ENCODE measurements at regions not wholly inside any gene's neighbourhood (a gene's known extent, or its start where the extent isn't known, plus 50 kb on each side); places are given as distances from the start of the nearest gene placed in this dataset.

DNA sequence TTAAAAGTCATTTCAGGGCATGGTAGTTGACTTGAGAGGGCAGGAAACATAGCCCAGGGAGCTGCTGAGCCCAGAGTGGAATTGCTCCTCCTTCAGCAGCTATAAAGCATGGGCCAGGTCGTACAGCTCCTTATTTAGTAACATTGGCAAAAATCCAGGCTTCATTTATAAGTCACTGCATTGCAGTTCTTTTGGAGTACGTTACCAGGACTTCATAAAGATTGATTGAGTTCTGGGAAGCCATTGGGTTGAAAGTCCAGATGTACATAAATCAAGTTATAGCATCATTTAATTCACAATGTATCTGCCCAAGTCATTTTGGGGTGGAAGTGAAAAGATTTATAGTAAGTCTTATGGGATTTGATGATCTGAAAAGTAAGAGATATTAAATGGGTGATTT is 53.0 kb upstream of the ANKEF1 start:
- DNase-seq (ENCODE audit: low spot score) (no peak), FAIRE-seq (no peak)

DNA sequence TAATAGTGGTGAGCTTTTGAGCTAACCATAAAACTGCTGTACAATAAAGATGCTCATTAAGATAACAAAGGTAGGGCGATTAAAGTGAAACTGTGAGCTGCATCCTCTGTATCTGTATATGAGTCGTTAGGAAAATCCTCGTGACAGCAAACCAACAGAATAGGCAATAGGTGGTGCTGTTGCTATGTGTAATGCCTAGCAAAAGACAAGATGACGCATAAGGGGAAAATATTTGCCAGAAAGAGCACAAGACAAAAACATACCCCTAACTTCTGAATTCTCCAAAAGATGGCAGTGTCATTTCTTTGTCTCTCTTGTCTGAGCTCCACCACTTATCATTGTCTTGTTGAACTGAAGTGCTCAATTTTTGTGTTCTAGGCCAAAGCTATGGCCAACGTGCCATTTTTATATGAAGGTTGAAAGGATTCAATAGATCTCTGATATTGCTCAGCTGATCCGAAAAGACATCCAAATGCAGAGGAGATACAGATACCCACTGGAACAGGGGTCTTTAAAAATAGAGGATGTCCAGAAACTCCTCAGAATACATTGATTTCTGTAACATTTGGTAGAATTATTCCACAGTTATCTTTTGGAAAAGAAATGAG is 56.3 kb upstream of the ANKEF1 start:
- DNase-seq (ENCODE audit: low spot score) = peak; percentile 68
- peak; percentile 77 for FAIRE-seq

DNA sequence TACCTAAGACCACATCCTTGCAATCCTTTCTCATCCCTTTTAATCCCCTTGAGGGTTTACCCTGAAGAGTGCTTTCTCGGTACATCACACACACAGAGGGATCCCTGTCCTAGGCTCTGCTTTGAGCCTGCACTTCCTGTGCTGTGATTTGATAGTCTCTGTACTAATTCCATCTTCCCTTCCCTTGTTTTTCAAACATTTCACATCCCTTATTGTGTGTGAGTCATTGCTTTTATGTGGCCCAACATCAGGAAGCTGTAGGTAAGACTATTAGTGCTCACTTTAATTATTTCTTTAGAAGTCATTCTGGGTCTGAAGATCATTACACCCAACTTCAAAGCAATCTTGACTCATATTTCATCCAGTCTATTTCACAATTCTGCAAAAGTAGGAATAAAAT is 57.2 kb upstream of the ANKEF1 start:
- FAIRE-seq (no peak), DNase-seq (ENCODE audit: low spot score) (no peak)

DNA sequence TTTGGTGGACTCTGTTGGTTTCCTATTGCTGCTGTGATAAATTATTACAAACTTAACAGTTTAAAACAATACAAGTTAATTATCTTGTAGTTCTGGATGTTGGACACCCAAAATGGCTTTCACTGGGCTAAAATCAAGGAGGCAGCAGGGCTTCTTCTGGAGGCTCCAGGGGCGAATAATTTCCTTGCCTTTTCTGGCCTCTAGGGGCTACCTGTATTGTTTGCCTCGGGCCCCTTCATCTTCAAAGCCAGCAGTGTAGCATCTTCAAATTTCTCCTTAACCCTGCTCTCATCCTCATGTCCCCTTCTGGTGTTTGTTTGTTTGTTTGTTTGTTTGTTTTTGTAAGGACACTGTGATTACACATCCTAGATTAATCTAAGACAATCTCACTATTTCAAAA is 60.5 kb upstream of the ANKEF1 start:
- FAIRE-seq (no peak), DNase-seq (ENCODE audit: low spot score) (no peak)

DNA sequence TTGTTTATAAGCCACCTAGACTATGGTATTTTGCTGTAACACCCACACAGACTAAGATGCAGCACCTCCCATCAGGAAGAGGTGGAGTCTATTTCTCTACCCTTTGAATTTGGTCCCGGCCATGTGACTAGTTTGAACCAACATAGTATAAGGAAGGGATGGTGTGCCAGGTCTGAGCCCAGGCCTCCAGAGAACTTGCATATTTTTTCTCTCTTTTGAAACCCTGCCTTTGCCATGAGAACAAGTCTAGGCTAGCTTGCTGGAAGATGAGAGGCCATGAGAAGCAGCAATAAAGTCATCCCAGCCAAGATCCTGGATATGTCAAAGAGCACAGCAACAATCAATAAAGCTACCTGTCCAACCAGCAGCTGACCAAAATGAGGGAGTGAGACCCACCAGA is 63.0 kb upstream of the ANKEF1 start:
- no peak for DNase-seq (ENCODE audit: low spot score)
- no peak for FAIRE-seq

DNA sequence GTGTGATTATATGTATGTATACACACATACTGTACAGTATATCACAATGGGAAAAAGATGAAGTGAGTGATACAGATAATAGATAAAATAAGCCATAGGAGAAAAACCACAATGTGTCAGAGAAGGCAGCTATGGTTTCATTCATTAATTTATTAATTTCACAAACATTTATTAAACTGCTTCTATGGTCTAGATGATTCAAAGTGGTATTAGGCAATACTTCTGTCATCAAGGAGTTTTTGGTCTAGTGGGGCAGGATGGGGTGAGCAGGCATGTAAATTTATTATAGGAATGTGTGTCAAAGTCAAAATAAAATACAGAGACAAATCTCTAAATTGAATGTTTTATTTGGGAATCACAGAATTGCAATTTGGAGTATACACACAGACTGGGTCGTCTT is 65.2 kb upstream of the ANKEF1 start:
- DNase-seq (ENCODE audit: low spot score) (no peak), FAIRE-seq (no peak)

DNA sequence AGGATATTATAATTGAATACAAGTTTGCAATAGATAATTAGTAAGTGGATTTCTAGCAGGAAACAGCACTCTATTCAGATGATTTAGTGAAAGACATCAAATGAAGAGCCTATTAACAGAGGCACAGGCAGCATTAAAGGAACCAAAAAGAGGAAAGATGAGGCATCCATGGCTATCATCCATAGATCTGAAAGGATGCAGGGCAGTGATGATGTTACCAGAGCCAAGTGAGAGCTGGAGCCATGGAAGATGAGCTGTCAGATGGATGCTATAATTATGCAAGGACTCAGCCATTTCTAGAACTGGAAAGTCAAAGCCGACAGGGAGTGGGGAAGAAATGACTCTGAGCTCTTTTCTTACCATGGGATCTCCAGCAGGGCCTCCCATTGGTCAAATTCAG is 66.8 kb upstream of the ANKEF1 start:
- DNase-seq (ENCODE audit: low spot score) (no peak), FAIRE-seq (no peak)

DNA sequence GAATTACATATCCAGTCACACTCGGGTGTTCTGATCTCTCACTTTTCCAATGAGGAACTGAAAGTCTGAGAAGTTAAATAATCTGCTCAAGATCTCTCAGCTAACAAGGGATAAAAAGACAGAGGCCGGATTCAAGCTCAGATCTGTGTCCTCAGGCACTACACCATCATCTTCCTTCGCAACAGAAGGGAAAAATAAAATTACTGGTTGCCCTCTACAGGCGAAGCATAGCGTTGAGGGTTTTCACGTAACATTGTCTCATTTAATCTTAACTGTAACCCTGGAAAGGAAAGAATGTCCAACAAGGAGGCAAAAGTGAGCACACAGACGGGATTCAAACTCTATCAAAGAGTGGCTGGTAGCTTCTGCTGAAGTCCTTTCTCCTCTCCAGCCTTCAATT is 67.8 kb upstream of the ANKEF1 start:
- FAIRE-seq (no peak), DNase-seq (ENCODE audit: low spot score) (no peak)

DNA sequence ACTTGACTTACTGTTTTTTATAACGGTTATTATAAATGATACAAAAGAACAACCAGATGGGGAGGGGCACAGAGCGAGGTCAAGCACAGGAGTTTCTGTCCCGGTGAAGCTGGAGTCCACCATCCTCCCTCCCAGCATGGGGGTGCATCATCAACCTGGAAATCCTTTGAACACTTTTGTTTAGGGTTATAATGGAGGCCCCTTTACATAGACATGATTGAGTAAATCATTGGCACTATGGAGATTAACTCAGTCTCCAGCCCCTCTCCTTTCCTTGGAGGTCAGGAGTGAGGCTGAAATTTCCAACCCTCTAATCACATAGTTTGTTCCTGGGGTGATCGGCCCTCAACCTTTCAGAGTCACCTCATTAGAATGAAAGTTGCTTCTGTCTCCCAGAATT is 71.8 kb upstream of the ANKEF1 start:
- FAIRE-seq (no peak), DNase-seq (ENCODE audit: low spot score) (no peak)

DNA sequence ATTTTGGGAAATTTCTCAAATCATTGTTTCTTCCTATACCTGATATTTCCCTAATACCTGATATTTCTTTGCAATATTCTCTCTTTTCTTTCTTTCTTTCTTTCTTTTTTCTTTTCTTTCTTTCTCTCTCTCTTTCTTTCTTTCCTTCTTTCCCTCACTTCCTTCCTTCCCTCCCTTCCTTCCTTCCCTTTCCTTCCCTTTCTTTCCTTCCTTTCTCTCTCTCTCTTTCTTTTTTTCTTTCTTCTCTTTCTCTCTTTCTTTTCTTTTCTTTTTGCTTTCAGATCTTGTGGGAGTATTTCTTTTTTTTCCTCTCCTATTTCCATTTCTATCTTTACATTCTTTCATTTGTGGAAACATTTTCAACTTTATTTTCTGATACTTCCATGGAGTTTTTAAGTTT is 76.1 kb upstream of the ANKEF1 start:
- no peak for FAIRE-seq

DNA sequence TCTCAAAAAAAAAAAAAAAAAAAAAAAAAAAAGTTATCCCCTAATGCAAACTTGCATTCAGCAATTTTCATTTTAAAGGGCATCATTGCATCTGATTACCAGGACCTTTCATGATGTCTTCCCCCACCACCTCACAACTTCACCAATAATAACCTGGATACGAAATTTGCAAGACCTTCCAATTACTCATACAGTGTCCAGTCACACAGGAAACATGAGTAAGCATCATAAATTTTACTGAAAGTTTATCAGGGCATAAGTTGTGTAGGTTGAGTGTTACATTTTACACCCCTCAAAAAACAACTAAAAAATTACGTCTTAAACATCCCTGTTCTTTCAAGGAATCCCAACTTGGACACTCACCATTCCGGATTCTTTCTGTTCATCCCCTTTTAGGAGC is 79.1 kb upstream of the ANKEF1 start:
- FAIRE-seq (no peak), DNase-seq (ENCODE audit: low spot score) (no peak)

More for the DNA sequence above, 76.1 kb upstream of the ANKEF1 start:
- no peak for DNase-seq (ENCODE audit: low spot score)

DNA sequence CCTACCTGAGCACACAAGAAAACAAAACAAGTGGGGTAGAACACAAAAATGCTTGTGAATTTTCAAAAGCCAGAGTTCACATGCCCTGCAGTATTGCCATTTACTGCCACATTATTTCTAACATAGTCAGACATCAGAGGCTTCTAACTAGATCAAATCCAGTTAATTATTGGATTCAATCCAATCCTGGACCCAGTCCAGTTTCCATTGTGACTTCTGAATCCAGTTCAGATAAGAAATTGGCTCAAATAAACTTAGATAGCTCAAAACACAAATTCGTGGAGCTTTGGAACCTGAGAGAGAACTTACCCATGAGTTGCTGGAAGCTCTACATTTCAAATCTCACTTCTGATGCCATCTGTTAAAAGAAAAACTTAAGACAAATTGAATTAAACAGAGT is 85.2 kb upstream of the ANKEF1 start:
- no peak for DNase-seq (ENCODE audit: low spot score)
- no peak for FAIRE-seq

DNA sequence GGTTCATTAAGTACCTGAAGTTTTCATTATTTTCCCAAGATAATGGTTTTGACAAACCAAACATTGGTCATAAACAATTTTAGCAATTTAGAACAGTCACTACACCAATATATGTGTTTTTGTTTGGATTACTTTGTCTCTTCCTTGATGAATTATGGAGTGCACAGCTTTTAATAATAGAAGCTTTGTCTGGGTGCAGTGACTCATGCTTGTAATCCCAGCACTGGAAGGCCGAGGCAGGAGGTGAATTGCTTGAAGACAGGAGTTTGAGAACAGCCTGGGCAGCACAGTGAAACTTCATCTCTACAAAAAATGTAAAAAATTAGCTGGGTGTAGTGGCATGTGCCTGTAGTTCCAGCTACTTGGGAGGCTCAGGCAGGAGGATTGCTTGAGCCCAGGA is 89.4 kb upstream of the ANKEF1 start:
- DNase-seq (ENCODE audit: low spot score) (no peak), FAIRE-seq (no peak)

DNA sequence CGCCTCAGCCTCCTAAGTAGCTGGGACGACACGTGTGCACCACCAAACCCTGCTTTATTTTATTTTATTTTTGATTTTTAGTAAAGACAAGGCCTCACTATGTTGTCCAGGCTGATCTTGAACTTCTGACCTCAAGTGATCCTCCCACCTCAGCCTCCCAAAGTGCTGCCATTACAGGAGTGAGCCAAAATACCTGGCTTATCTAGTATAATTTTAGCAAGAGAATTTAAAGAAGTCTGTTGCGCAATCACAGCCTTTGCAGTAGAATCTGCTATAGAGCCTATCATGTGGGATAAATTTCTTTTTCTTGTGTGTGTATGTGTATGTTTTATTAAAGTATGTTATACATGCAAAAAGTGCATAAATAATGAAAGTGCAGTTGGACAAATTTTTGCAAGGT is 92.1 kb upstream of the ANKEF1 start:
- FAIRE-seq (no peak), DNase-seq (ENCODE audit: low spot score) (no peak)

DNA sequence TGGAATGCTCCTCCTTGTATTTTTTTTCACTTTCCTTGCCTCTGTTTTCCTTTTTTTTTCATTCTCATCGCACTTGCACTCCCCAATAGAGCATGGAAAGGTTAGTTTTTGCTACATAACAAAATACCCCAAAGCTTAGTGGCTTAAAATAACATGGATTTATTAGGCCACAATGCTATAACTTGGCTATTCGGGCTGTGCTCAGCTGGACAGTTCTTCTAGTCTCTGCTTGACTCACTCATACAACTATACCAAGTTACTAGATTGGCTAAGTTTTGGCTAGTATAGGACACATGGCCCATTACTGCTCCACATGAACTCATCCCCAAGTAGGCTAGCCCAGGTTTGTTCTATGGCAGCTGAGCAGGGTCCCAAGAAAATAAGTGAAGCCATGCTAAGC is 94.5 kb upstream of the ANKEF1 start:
- FAIRE-seq (no peak), DNase-seq (ENCODE audit: low spot score) (no peak)

DNA sequence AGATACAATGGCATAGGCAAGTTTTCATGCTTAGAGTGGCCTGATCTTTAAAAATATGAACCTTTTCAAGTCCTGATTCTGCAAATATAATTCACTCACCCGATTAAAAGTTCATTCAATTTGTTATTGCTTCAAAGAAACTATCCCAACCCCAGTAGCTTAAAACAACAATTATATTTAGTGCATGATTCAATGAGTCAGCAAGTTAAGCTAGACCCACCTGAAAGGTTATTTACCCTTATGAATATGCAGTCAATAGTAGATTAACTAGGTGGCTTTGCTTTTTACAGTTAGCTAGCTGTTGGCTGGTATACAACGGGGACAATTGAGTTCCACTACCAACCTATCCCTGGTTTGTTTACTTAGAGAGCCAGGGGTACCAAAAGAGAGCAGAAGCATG is 95.6 kb upstream of the ANKEF1 start:
- FAIRE-seq (no peak), DNase-seq (ENCODE audit: low spot score) (no peak)

DNA sequence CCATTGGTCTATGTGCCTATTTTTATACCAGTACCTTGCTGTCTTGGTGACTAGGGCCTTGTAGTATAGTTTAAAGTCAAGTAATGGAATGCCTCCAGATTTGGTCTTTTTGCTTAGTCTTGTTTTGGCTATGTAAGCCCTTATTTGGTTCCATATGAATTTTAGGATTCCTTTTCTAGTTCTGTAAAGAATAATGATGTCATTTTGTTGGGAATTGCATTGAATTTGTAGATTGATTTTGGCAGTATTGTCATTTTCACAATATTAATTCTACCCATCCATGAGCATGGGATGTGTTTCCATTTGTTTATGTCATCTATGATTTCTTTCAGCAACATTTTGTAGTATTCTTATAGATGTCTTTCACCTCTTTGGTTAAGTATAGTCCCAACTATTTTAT is 96.4 kb upstream of the PAK5 start:
- no peak for DNase-seq (ENCODE audit: low spot score)
- FAIRE-seq = no peak

DNA sequence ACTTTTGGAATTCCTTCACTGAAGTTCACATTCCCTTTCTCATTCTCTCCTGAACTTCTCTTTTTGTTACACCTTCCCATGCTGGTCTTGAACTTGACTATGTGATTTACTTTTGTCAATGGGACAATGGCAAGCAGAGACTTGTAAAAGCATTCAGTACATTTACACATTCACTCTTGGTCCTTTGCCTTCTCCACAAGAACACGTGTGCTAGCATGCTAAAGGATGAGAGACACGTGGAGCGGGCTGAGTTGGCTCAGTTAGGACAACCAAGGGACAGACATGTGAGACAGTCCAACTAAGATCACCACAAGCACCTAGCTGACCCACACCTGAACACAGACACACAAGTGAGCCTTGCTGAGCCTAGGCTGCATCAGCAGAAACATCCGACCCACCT is 91.3 kb upstream of the PAK5 start:
- DNase-seq (ENCODE audit: low spot score) (no peak), FAIRE-seq (no peak)

DNA sequence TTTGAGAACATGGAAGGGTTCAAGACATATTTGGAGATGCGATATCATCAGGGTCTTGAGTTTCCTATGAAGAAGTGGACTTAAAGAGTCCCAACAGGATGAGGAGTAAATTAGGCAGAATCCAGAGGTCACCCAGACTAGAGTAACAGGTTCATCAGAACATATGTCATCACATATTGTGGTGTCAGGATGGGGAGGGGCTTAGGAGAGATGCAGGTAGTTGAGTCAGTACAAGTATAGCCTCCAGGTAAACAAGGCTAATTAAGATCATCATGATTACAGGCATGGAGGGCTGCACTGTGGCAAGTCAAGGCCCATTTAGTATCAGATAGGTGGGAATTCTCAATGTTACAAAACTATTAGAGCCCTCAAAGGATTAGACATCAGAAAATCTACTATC is 90.1 kb upstream of the PAK5 start:
- FAIRE-seq = no peak
- DNase-seq (ENCODE audit: low spot score) = no peak

DNA sequence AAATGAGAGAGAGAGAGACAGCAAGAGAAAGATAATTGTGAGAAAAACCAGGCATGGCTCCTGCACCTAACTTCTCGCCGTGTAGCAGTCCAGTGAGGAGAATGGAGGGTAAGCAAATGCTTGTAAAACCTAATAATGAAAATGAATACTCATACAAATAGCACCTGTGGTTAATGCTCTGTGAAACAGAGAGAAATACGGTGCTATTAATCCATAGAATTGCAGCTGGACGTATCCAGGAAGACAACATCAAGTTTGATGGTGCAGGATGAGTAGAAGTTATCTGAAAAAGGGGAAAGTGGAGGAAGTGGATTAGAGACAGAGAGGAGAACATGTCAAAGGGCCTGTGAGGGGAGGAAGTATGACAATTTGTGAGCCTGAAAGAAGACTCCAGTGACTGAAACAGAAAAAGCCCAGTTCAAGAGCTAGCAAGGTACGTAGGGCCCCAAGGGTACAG is 89.4 kb upstream of the PAK5 start:
- no peak for DNase-seq (ENCODE audit: low spot score)
- FAIRE-seq = no peak

DNA sequence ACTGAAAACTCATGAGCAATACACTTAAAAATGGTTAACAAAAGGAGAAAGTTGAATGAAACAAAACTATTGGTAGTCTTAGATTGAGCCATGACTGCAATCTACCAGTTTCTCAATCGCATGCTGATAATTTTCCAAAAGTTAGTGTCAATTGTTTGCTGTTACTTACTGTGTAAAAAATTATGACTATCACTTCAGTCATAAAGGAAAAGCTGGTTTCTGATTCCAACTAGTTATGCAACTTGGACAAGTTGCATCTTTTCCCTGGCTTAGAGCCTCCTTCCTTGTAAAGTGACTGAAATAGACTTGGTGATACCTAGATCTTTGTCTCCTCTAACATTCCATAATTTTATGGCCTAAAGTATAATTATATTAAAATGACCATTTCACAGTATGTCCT is 88.3 kb upstream of the PAK5 start:
- DNase-seq (ENCODE audit: low spot score) (no peak), FAIRE-seq (no peak)

DNA sequence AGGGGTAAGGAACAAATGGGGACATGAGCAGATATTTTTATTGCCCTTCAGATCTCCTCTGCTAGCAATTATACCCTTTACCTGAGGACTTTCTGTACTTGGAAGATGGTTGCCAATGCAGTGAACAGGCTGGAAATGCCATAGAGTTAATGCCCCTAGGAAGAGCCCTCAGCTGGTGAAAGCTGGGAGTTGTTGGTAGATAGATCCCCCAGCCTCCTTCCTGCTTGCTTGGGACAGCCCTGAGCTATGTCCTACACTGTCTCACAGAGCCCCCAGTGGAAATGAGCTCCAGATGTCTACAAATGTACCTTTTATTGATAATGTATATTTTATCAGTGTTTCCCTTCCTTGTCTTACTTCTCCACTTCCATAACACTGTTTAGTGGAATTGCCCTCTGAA is 87.6 kb upstream of the PAK5 start:
- FAIRE-seq (no peak), DNase-seq (ENCODE audit: low spot score) (no peak)

DNA sequence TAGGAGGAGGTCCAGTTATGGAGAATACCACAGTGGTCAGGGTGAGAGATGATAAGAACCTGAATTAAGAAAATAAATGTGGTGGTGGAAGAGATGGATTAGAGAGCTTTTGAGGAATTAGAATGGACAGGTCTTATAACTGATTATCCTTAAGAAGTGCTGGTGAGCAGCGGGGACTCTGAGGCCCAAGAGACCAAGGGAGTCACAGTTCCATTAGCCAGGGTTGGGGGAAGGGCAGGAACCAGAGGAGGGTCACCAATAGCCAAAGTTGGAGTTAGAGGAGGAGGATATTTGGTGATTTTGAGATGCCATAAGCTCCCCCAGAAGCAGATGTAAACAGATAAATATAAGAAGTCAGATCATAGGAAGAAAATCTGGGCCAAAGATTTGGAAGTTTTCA is 87.1 kb upstream of the PAK5 start:
- DNase-seq (ENCODE audit: low spot score) (no peak), FAIRE-seq (no peak)

DNA sequence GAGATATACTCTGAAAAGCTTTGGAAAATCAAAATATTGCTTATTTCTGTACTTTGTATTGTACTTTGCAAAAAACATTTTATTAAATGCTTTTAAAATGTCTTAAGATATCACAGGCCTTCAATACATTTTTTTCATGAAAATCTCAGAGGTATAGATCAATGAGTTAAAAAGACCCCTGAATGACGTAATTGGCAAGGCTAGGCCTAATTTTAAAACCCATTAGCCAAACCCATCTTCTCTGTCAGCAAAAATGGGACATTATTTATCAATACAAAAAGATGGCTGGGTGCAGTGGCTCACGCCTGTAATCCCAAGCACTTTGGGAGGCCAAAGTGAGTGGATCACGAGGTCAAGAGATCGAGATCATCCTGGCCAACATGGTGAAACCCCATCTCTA is 84.8 kb upstream of the PAK5 start:
- no peak for DNase-seq (ENCODE audit: low spot score)
- no peak for FAIRE-seq

All from RCC 7860 (cell line).